ENCODE measurements at regions not wholly inside any gene's neighbourhood (a gene's known extent, or its start where the extent isn't known, plus 50 kb on each side); places are given as distances from the start of the nearest gene placed in this dataset.
"Not testable (repeated sequence)": the region's sequence is repeated elsewhere in the genome, so short reads cannot be mapped to it uniquely, and the experiment has no call there.

GRCh38 chr2:234719116-234719716 lies 222.3 kb upstream of the ARL4C start:
- no peak for DNase-seq

GRCh38 chr2:234716271-234716670 lies 219.4 kb upstream of the ARL4C start:
- no peak for DNase-seq

DNA sequence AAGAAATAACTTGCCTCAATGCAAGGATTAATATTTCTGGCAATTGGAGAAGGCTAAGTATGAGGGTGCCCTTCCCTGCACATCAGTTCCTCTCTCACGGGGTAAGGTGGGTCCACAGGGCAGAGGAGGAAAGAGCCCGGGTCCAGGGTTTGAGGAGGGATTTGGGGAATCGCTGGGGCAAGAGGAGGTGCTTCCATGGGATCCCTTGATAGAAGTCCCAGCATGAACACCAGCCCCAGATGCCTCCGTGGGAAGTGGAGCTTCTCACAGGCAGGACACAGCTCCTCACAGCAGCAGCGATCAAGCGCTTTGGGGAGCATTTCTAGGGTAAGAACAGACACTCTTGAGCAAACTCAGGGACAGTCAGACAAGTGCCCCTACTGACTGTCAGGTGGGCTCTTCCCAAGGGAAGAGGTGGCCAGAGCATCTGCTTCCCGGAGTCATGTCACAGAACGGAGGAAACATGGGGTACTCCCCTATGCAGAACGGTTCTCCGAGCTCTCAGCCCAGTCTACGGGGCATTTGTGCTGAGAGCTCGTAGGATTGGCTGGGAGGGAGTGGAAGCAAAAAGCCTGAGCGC lies 218.9 kb upstream of the ARL4C start:
- DNase-seq, result no peak

- no peak for DNase-seq
Observed at GRCh38 chr2:234714711-234715110, 217.8 kb upstream of the ARL4C start.

DNA sequence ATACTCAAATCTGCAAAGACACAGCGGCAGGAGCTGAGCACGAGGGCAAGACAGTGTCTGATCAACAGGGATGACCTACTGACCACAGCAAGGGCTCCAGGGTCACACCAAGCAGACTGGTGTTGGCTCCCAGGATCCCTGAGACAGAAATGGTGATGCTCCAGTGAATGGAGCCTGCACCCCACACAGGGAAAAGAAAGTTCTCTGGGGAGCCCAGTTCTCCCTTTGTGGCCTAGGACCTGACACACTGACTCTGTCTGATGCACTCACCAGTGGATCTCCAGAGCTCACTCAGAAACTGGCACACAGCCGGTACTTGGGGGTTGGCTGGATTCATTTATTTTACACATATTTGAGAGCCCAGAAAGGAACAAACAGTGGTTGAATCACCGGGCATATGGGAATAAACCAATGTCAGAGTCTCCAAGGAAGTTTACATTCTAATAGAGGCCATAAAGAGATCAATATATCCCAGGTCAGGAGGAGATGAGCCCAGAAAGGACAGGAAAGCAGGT lies 215.6 kb upstream of the ARL4C start:
- DNase-seq, result no peak

- no peak for DNase-seq
Observed at GRCh38 chr2:234711308-234711707, 214.4 kb upstream of the ARL4C start.

- DNase-seq, result no peak
Observed at GRCh38 chr2:234710587-234710986, 213.7 kb upstream of the ARL4C start.

GRCh38 chr2:234710066-234710465 lies 213.2 kb upstream of the ARL4C start:
- no peak for DNase-seq

- no peak for DNase-seq
Observed at GRCh38 chr2:234708717-234709116, 211.8 kb upstream of the ARL4C start.

DNA sequence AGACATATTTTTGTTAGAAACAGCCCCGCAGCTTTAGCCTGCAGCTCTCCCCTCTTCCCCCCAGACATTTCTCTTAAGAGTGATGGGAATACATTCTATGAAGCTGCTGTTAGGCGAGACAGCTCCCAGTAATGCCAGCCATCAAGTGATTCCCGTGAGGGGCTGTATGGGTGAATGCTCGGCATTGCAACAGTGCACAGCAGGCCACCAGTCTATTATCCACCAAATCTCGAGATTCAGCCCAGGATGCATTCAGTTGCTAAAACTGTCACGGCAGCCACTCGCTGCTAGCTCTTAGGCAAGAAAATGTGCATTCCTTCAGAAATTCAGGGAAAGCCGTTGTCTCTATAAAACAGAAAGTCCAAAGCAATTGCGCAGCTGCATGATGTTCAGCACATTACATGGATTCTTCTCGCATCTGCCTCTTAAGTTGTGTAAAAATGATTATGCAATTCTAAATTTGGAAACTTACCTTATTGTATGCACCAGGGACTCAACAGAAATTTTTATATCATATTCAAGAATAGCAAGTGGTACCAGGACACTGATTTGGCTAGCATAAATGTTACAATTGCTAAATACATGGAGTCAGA lies 211.3 kb upstream of the ARL4C start:
- DNase-seq, result peak; percentile 28

DNA sequence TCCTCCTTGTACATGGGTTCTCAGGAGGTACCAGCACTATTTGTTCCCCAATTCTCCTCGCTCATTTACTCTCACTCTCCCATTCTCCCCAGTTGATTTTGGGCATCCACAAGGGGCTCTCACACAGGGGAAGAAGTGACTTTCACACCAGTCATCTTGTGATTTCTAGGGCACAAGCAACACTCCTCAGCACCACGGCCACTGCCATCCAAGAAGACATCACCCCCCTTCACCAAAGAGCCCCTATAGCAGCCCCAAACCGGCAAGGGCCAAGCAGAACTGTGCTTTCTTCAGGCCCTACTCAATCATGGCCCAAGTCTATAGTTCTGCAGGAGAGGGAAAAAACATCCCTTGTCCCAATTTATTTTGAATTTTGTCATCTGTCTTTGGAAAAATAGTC lies 209.2 kb upstream of the ARL4C start:
- DNase-seq, result no peak

DNA sequence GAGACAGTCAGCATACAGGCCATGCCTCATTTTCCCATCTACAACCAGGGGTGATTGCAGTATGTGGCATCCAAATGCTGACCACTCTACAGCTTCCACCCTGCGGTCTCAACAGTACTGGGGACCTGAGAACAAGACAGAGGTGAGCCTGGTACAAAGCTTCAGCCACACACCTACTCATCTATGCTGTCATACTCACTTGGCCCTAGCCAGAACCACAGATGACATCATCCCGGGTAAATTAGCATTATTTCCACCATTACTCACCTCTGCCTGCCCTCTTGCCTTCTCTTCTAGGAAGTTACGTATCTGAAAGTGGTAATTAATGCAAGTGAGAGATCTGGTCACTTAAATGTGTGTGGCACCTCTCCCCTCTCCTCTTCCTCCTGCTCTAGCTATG lies 208.2 kb upstream of the ARL4C start:
- DNase-seq, result no peak

- no peak for DNase-seq
Observed at GRCh38 chr2:234703258-234703657, 206.4 kb upstream of the ARL4C start.

DNA sequence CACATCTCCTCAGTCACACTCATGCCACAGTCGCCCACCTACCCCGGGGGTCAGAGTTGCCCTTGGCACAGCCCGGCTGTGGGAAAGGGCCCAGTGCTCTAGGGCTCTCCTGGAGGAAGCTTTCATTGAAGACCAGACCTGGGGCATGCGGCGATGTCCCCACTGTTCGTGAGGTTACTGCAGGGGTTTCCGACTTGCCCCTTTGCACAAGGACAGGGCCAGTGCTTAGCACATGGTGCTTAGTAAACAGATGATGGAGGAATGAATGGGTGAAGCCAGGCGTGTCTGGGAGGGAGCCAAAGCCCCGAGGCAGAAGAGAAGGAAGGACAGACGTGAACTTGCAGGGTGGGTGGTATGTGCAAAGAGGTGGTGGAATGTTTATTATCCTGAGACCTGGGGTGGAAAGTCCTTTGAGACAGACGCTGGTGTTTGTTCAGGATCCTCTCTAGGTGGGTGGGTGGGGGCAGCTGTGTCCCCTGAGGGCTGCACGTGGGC lies 205.9 kb upstream of the ARL4C start:
- DNase-seq, result peak; percentile 45

- no peak for DNase-seq
Observed at GRCh38 chr2:234701841-234702240, 205.0 kb upstream of the ARL4C start.

- DNase-seq, result no peak
Observed at GRCh38 chr2:234701421-234701820, 204.5 kb upstream of the ARL4C start.

- DNase-seq, result no peak
Observed at GRCh38 chr2:234699456-234699855, 202.6 kb upstream of the ARL4C start.

GRCh38 chr2:234697300-234697876 lies 200.5 kb upstream of the ARL4C start:
- DNase-seq, result not testable (repeated sequence)

DNA sequence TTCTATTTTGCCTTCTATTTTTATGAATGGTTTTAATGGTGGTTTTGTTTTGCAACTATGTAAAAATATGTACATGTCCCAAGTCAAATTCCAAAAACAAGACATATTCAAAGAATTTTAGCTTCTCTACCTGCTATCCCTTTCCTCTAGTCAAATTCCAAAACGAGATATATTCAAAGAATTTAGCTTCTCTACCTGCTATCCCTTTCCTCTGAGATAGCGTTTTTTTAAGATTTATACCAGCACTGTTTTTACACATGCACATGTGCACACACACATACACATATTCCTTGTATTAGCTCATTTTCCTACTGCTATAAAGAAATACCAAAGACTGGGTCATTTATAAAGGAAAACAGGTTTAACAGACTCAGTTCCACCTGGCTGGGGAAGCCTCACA lies 199.1 kb upstream of the ARL4C start:
- DNase-seq, result no peak

GRCh38 chr2:234694244-234695013 lies 197.5 kb upstream of the ARL4C start:
- DNase-seq, result no peak

DNA sequence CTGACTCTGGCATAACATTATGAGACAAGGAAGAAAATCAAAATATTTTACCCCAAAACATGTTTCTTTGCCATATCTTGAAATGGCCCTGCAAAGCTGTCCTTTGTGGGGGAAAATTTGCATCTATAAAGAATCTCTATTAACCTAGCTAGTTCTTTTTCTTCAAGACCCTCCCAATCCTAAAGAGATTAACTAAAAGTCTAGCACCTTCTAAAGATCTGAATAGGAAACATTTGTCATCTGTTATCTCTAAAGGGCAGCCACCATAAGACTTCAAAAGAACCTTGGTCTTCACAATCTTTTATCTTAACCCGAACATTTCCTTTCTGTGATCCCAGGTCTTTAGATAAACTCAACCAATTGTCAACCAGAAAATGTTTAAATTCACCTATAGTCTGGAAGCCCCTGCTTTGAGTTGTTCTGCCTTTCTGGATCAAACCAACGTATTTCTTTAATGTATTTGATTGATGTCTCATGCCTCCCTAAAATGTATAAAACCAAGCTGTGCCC lies 196.9 kb upstream of the ARL4C start:
- not testable (repeated sequence) for DNase-seq

- DNase-seq, result not testable (repeated sequence)
Observed at GRCh38 chr2:234693191-234693590, 196.3 kb upstream of the ARL4C start.

Data from eye (tissue), 1 donor.